ENCODE measurements at regions not wholly inside any gene's neighbourhood (a gene's known extent, or its start where the extent isn't known, plus 50 kb on each side); places are given as distances from the start of the nearest gene placed in this dataset.
A peak's percentile ranks its signal among the peaks of the same experiment; 100 is the strongest.

DNA sequence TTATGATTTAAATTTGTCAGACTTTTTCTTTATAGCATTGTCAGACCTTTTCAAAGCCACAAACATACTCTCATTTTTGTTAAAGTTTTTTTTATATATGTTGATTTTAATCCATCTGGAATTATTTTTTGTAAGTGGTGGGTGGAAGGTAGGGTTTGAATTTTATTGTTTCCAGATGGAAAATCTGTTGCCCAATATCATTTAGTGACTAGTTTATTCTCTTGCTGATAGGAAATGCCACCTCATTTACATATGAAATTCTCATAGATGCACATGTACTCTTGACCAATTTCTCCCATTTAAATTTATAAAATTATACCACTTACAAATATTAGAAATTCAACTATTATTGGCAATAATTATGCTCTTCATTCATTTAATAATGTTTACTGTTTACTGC lies 52.1 kb upstream of the PLCB1 start:
- no peak for DNase-seq
- H3K27ac ChIP-seq, result no peak overlapping the region
- TF ChIP-seq, protein P1, sequence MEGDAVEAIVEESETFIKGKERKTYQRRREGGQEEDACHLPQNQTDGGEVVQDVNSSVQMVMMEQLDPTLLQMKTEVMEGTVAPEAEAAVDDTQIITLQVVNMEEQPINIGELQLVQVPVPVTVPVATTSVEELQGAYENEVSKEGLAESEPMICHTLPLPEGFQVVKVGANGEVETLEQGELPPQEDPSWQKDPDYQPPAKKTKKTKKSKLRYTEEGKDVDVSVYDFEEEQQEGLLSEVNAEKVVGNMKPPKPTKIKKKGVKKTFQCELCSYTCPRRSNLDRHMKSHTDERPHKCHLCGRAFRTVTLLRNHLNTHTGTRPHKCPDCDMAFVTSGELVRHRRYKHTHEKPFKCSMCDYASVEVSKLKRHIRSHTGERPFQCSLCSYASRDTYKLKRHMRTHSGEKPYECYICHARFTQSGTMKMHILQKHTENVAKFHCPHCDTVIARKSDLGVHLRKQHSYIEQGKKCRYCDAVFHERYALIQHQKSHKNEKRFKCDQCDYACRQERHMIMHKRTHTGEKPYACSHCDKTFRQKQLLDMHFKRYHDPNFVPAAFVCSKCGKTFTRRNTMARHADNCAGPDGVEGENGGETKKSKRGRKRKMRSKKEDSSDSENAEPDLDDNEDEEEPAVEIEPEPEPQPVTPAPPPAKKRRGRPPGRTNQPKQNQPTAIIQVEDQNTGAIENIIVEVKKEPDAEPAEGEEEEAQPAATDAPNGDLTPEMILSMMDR (IDR thresholded peaks at IDR 0.05; ENCODE audit: low read depth, low read length, missing control alignments), result no peak
- H3K4me3 ChIP-seq (ENCODE audit: low read depth, low read length), result no peak overlapping the region
- no peaks in the 10 kb centered on the region for H3K27me3 ChIP-seq (replicated peaks)
- no peaks in the 10 kb centered on the region for H3K36me3 ChIP-seq (replicated peaks)
- in situ Hi-C loops (cut with HindIII; ENCODE audit: low pct_ligation_motif_present, low sequenced_read_pairs), result no loop called here

- H3K27me3 ChIP-seq (replicated peaks), result no peaks in the 10 kb centered on the region
- peak; percentile 16 for DNase-seq
- TF ChIP-seq, protein P1 (IDR thresholded peaks at IDR 0.05; ENCODE audit: low read depth, low read length, missing control alignments), result peak; percentile 66
- no peak overlapping the region for H3K4me3 ChIP-seq (ENCODE audit: low read depth, low read length)
- in situ Hi-C loops (cut with HindIII; ENCODE audit: low pct_ligation_motif_present, low sequenced_read_pairs), result no loop called here
- H3K27ac ChIP-seq, result no peak overlapping the region
- H3K36me3 ChIP-seq (replicated peaks), result no peaks in the 10 kb centered on the region
Observed at GRCh38 chr20:8082025-8082424, 50.0 kb upstream of the PLCB1 start.
